Erythroblast (primary cell): ENCODE measurements at regions not wholly inside any gene's neighbourhood (a gene's known extent, or its start where the extent isn't known, plus 50 kb on each side); places are given as distances from the start of the nearest gene placed in this dataset.

Experiments
- DNase-seq, 2 experiments: peaks; one replicate each; lab custom pipeline; 2025; lab: John Stamatoyannopoulos, UW
- GATA1 ChIP-seq: IDR thresholded peaks from 2 replicates; pipeline ENCODE4 v1.6.1; 2011; ENCODE audit warnings: low read depth, mild to moderate bottlenecking, control low read depth, low read length, moderate library complexity
- POLR2A ChIP-seq: IDR thresholded peaks from 2 replicates; pipeline ENCODE4 v1.6.1; 2011; ENCODE audit warnings: mild to moderate bottlenecking, low read length

GRCh38 chr3:71921036-71921435, 136.1 kb upstream of the PROK2 start:
- TF ChIP-seq POLR2A = no peak
- no peak for TF ChIP-seq GATA1
- DNase-seq = no peak

- no peak for DNase-seq
- TF ChIP-seq POLR2A (no peak), GATA1 (no peak)
Measured at GRCh38 chr3:71919572-71919971, 134.6 kb upstream of the PROK2 start.

GRCh38 chr3:71917545-71917944, 132.6 kb upstream of the PROK2 start:
- TF ChIP-seq GATA1 = no peak
- no peak for TF ChIP-seq POLR2A
- no peak for DNase-seq

- no peak for TF ChIP-seq POLR2A
- no peak for TF ChIP-seq GATA1
- no peak for DNase-seq
Measured at GRCh38 chr3:71916747-71917369, 131.9 kb upstream of the PROK2 start.

- TF ChIP-seq GATA1 (no peak), POLR2A (no peak)
- DNase-seq = peak in 1 of 2 experiments; percentile 37
Measured at GRCh38 chr3:71912839-71913495, 128.0 kb upstream of the PROK2 start.

- TF ChIP-seq POLR2A = no peak
- TF ChIP-seq GATA1 = no peak
- no peak for DNase-seq
Measured at GRCh38 chr3:71910108-71910507, 125.2 kb upstream of the PROK2 start.

GRCh38 chr3:71907996-71908395, 123.0 kb upstream of the PROK2 start:
- no peak for DNase-seq
- TF ChIP-seq GATA1 = no peak
- no peak for TF ChIP-seq POLR2A

GRCh38 chr3:71906976-71907375, 122.0 kb upstream of the PROK2 start:
- no peak for DNase-seq
- no peak for TF ChIP-seq GATA1
- no peak for TF ChIP-seq POLR2A

GRCh38 chr3:71905426-71905825, 120.5 kb upstream of the PROK2 start:
- DNase-seq = no peak
- TF ChIP-seq GATA1 = no peak
- no peak for TF ChIP-seq POLR2A

- no peak for TF ChIP-seq POLR2A
- no peak for DNase-seq
Measured at GRCh38 chr3:71903936-71904335, 119.0 kb upstream of the PROK2 start.

- no peak for DNase-seq
- no peak for TF ChIP-seq POLR2A
- no peak for TF ChIP-seq GATA1
Measured at GRCh38 chr3:71903112-71903495, 118.2 kb upstream of the PROK2 start.

GRCh38 chr3:71902258-71903111, 117.5 kb upstream of the PROK2 start:
- TF ChIP-seq POLR2A = no peak
- no peak for TF ChIP-seq GATA1

GRCh38 chr3:71901645-71902044, 116.7 kb upstream of the PROK2 start:
- DNase-seq = no peak
- no peak for TF ChIP-seq GATA1
- no peak for TF ChIP-seq POLR2A

More at GRCh38 chr3:71902258-71903111, 117.5 kb upstream of the PROK2 start:
- DNase-seq = no peak

- TF ChIP-seq GATA1 = no peak
- no peak for TF ChIP-seq POLR2A
- DNase-seq = no peak
Measured at GRCh38 chr3:71900057-71900456, 115.1 kb upstream of the PROK2 start.
